HG03342 (cell line): ENCODE measurements at regions not wholly inside any gene's neighbourhood (a gene's known extent, or its start where the extent isn't known, plus 50 kb on each side); places are given as distances from the start of the nearest gene placed in this dataset.

ENCODE experiments used
- ATAC-seq: cut with Tn5 transposase; IDR thresholded peaks from one replicate; pipeline ENCODE4 v1.9.1; 2021; ENCODE audit warnings: mild to moderate bottlenecking, moderate library complexity; ENCODE audit not compliant: unreplicated experiment

GRCh38 chr21:23398726-23399125 lies 2208.6 kb downstream of the MRPL39 start:
- ATAC-seq, result no peak

- no peak for ATAC-seq
Observed at GRCh38 chr21:23394458-23394857, 2212.8 kb downstream of the MRPL39 start.

- ATAC-seq, result no peak
Observed at GRCh38 chr21:23384679-23385078, 2222.6 kb downstream of the MRPL39 start.

GRCh38 chr21:23374155-23374554 lies 2233.1 kb downstream of the MRPL39 start:
- ATAC-seq, result no peak

GRCh38 chr21:23356905-23357304 lies 2250.4 kb downstream of the MRPL39 start:
- no peak for ATAC-seq

GRCh38 chr21:23316190-23316589 lies 2291.1 kb downstream of the MRPL39 start:
- ATAC-seq, result no peak

- no peak for ATAC-seq
Observed at GRCh38 chr21:23308741-23309140, 2298.5 kb downstream of the MRPL39 start.

GRCh38 chr21:23307065-23307464 lies 2300.2 kb downstream of the MRPL39 start:
- ATAC-seq, result no peak

GRCh38 chr21:23292292-23292691 lies 2294.1 kb downstream of the NCAM2 start:
- no peak for ATAC-seq

GRCh38 chr21:23281917-23282316 lies 2283.7 kb downstream of the NCAM2 start:
- ATAC-seq, result no peak

GRCh38 chr21:23249760-23250159 lies 2251.6 kb downstream of the NCAM2 start:
- no peak for ATAC-seq

- ATAC-seq, result no peak
Observed at GRCh38 chr21:23247334-23247733, 2249.1 kb downstream of the NCAM2 start.

- ATAC-seq, result no peak
Observed at GRCh38 chr21:23245255-23245654, 2247.0 kb downstream of the NCAM2 start.

- no peak for ATAC-seq
Observed at GRCh38 chr21:23223882-23224281, 2225.7 kb downstream of the NCAM2 start.

- no peak for ATAC-seq
Observed at GRCh38 chr21:23218667-23219066, 2220.5 kb downstream of the NCAM2 start.

- ATAC-seq, result no peak
Observed at GRCh38 chr21:23217597-23217996, 2219.4 kb downstream of the NCAM2 start.

- ATAC-seq, result no peak
Observed at GRCh38 chr21:23215261-23215660, 2217.1 kb downstream of the NCAM2 start.
